CD8-positive, alpha-beta memory T cell (primary cell): ENCODE measurements at regions not wholly inside any gene's neighbourhood (a gene's known extent, or its start where the extent isn't known, plus 50 kb on each side); places are given as distances from the start of the nearest gene placed in this dataset.

Source experiments
- CTCF ChIA-PET: fragments of 350-600 bp; sonication (Branson Sonifier 250); formaldehyde crosslinking; loops from one replicate; lab custom pipeline; 2021; ENCODE audit warnings: antibody characterized with exemption; lab: Charles Lee
- POLR2A ChIA-PET: fragments of 350-600 bp; sonication (Branson Sonifier 250); formaldehyde crosslinking; loops from one replicate; lab custom pipeline; 2021; ENCODE audit warnings: antibody characterized with exemption; lab: Charles Lee
- DNase-seq, 5 donors: peaks; one replicate each; pipeline versions ENCODE4 v3.0.0 to v3.0.0-alpha.2; 2020 to 2022; ENCODE audit warnings: mixed read lengths in 1 of 5
- H3K27ac ChIP-seq: one replicate; pipeline ENCODE4 v1.7.0; 2013; ENCODE audit warnings: low read depth, mild to moderate bottlenecking, low read length, moderate library complexity
- H3K27me3 ChIP-seq: 2 replicates; pipeline ENCODE4 v1.7.0; 2013; ENCODE audit warnings: low read length, mild to moderate bottlenecking; ENCODE audit not compliant: insufficient read depth, poor library complexity, severe bottlenecking
- H3K36me3 ChIP-seq: 2 replicates; pipeline ENCODE4 v1.7.0; 2013; ENCODE audit warnings: mild to moderate bottlenecking, low read length, moderate library complexity; ENCODE audit not compliant: insufficient read depth
- H3K4me1 ChIP-seq: 2 replicates; pipeline ENCODE4 v1.7.0; 2013; ENCODE audit warnings: mild to moderate bottlenecking, low read length, moderate library complexity; ENCODE audit not compliant: insufficient read depth
- H3K4me3 ChIP-seq: 2 replicates; pipeline ENCODE4 v1.7.0; 2013; ENCODE audit warnings: mild to moderate bottlenecking, low read length
- H3K9me3 ChIP-seq: 2 replicates; pipeline ENCODE4 v1.7.0; 2013; ENCODE audit warnings: mild to moderate bottlenecking, low read length
- H3K27ac Mint-ChIP-seq, 8 donors: one replicate each; pipeline ENCODE4 v1.8.0; 2020 to 2021; ENCODE audit warnings: mixed read lengths in 8 of 8, mild to moderate bottlenecking in 6 of 8, inconsistent platforms in 3 of 8, moderate library complexity in 3 of 8
- H3K27me3 Mint-ChIP-seq, 2 donors: one replicate each; pipeline ENCODE4 v1.8.0; 2020 to 2021; ENCODE audit warnings: mixed read lengths in 2 of 2, mild to moderate bottlenecking in 1 of 2, moderate library complexity in 1 of 2
- H3K36me3 Mint-ChIP-seq, 3 donors: one replicate each; pipeline ENCODE4 v1.8.0; 2020 to 2021; ENCODE audit warnings: mixed read lengths in 3 of 3, inconsistent platforms in 1 of 3, mild to moderate bottlenecking in 1 of 3
- H3K4me1 Mint-ChIP-seq, 3 donors: one replicate each; pipeline ENCODE4 v1.8.0; 2020 to 2021; ENCODE audit warnings: mixed read lengths in 3 of 3, inconsistent platforms in 1 of 3, mild to moderate bottlenecking in 1 of 3
- H3K4me3 Mint-ChIP-seq, 7 donors: one replicate each; pipeline ENCODE4 v1.8.0; 2020 to 2021; ENCODE audit warnings: mixed read lengths in 7 of 7, mild to moderate bottlenecking in 6 of 7, moderate library complexity in 4 of 7, inconsistent platforms in 2 of 7
- H3K9me3 Mint-ChIP-seq, 5 donors: one replicate each; pipeline ENCODE4 v1.8.0; 2020 to 2022; ENCODE audit warnings: mixed read lengths in 5 of 5, mild to moderate bottlenecking in 3 of 5, moderate library complexity in 2 of 5, inconsistent platforms in 1 of 5

GRCh38 chr1:162976628-162977027, 92.5 kb upstream of the RGS4 start:
- POLR2A ChIA-PET = no interaction called here
- no peak overlapping the region for H3K4me3 Mint-ChIP-seq

GRCh38 chr1:162974810-162975209, 94.4 kb upstream of the RGS4 start:
- CTCF ChIA-PET = no interaction called here
- no peak overlapping the region for H3K4me3 Mint-ChIP-seq
- no peaks in the 10 kb centered on the region for H3K36me3 Mint-ChIP-seq

More at GRCh38 chr1:162976628-162977027, 92.5 kb upstream of the RGS4 start:
- no peak for DNase-seq
- no peak overlapping the region for H3K27ac ChIP-seq
- Mint-ChIP-seq H3K27me3 (peaks cover 0 to 3% of the 10 kb centered on the region in 2 donors), H3K9me3 (peaks cover 0 to 1% (median 0%) of the 10 kb centered on the region in 5 donors), H3K4me1 (no peaks in the 10 kb centered on the region), H3K27ac (no peak overlapping the region), H3K36me3 (no peaks in the 10 kb centered on the region)
- no peak overlapping the region for H3K4me3 ChIP-seq
- no peaks in the 10 kb centered on the region for H3K4me1 ChIP-seq
- H3K36me3 ChIP-seq = no peaks in the 10 kb centered on the region
- no peaks in the 10 kb centered on the region for H3K9me3 ChIP-seq
- H3K27me3 ChIP-seq = no peaks in the 10 kb centered on the region
- CTCF ChIA-PET = no interaction called here

GRCh38 chr1:162973381-162973795, 95.8 kb upstream of the RGS4 start:
- Histone ChIP-seq H3K4me1 (no peaks in the 10 kb centered on the region), H3K9me3 (no peaks in the 10 kb centered on the region), H3K27ac (no peak overlapping the region), H3K27me3 (no peaks in the 10 kb centered on the region), H3K4me3 (no peak overlapping the region), H3K36me3 (no peaks in the 10 kb centered on the region)
- no peaks in the 10 kb centered on the region for H3K4me1 Mint-ChIP-seq
- H3K4me3 Mint-ChIP-seq = no peak overlapping the region
- peaks cover 4 to 6% of the 10 kb centered on the region in 2 donors for H3K27me3 Mint-ChIP-seq
- H3K27ac Mint-ChIP-seq = no peak overlapping the region
- no peaks in the 10 kb centered on the region for H3K36me3 Mint-ChIP-seq
- no peaks in the 10 kb centered on the region for H3K9me3 Mint-ChIP-seq
- no peak for DNase-seq
- POLR2A ChIA-PET = no interaction called here
- CTCF ChIA-PET = no interaction called here

More at GRCh38 chr1:162974810-162975209, 94.4 kb upstream of the RGS4 start:
- peaks cover 4 to 6% of the 10 kb centered on the region in 2 donors for H3K27me3 Mint-ChIP-seq
- peaks cover 0 to 1% (median 0%) of the 10 kb centered on the region in 5 donors for H3K9me3 Mint-ChIP-seq
- Histone ChIP-seq H3K9me3 (no peaks in the 10 kb centered on the region), H3K36me3 (no peaks in the 10 kb centered on the region), H3K27me3 (no peaks in the 10 kb centered on the region), H3K4me3 (no peak overlapping the region), H3K4me1 (no peaks in the 10 kb centered on the region), H3K27ac (no peak overlapping the region)
- no peak for DNase-seq
- no peaks in the 10 kb centered on the region for H3K4me1 Mint-ChIP-seq
- POLR2A ChIA-PET = no interaction called here
- H3K27ac Mint-ChIP-seq = no peak overlapping the region

GRCh38 chr1:162972773-162973172, 96.4 kb upstream of the RGS4 start:
- POLR2A ChIA-PET = no interaction called here
- H3K36me3 Mint-ChIP-seq = no peaks in the 10 kb centered on the region
- DNase-seq = no peak
- no peaks in the 10 kb centered on the region for H3K9me3 ChIP-seq
- no peaks in the 10 kb centered on the region for H3K9me3 Mint-ChIP-seq
- no peak overlapping the region for H3K4me3 ChIP-seq
- CTCF ChIA-PET = no interaction called here
- no peaks in the 10 kb centered on the region for H3K4me1 ChIP-seq
- H3K27ac ChIP-seq = no peak overlapping the region
- H3K27ac Mint-ChIP-seq = no peak overlapping the region
- no peaks in the 10 kb centered on the region for H3K27me3 ChIP-seq
- H3K36me3 ChIP-seq = no peaks in the 10 kb centered on the region
- no peaks in the 10 kb centered on the region for H3K4me1 Mint-ChIP-seq
- H3K27me3 Mint-ChIP-seq = peaks cover 4 to 6% of the 10 kb centered on the region in 2 donors
- no peak overlapping the region for H3K4me3 Mint-ChIP-seq

- Histone ChIP-seq H3K27ac (no peak overlapping the region), H3K9me3 (no peaks in the 10 kb centered on the region), H3K36me3 (no peaks in the 10 kb centered on the region), H3K4me1 (no peaks in the 10 kb centered on the region), H3K4me3 (no peak overlapping the region), H3K27me3 (no peaks in the 10 kb centered on the region)
- no peak overlapping the region for H3K27ac Mint-ChIP-seq
- no peak overlapping the region for H3K4me3 Mint-ChIP-seq
- CTCF ChIA-PET = no interaction called here
- POLR2A ChIA-PET = no interaction called here
- DNase-seq = no peak
- H3K4me1 Mint-ChIP-seq = no peaks in the 10 kb centered on the region
- no peaks in the 10 kb centered on the region for H3K9me3 Mint-ChIP-seq
- H3K36me3 Mint-ChIP-seq = no peaks in the 10 kb centered on the region
- H3K27me3 Mint-ChIP-seq = peaks cover 4 to 6% of the 10 kb centered on the region in 2 donors
Measured at GRCh38 chr1:162970021-162970420, 99.1 kb upstream of the RGS4 start.

GRCh38 chr1:162966613-162967012, 102.5 kb upstream of the RGS4 start:
- POLR2A ChIA-PET = no interaction called here
- H3K27me3 ChIP-seq = no peaks in the 10 kb centered on the region
- no peak overlapping the region for H3K4me3 ChIP-seq
- no peak overlapping the region for H3K4me3 Mint-ChIP-seq
- no peak overlapping the region for H3K27ac Mint-ChIP-seq
- H3K4me1 ChIP-seq = no peaks in the 10 kb centered on the region
- no peaks in the 10 kb centered on the region for H3K4me1 Mint-ChIP-seq
- H3K9me3 ChIP-seq = no peaks in the 10 kb centered on the region
- H3K27ac ChIP-seq = no peak overlapping the region
- no peaks in the 10 kb centered on the region for H3K36me3 ChIP-seq
- peaks cover 1 to 16% of the 10 kb centered on the region in 2 donors for H3K27me3 Mint-ChIP-seq
- CTCF ChIA-PET = no interaction called here
- peaks cover 0 to 5% (median 3%) of the 10 kb centered on the region in 5 donors for H3K9me3 Mint-ChIP-seq
- H3K36me3 Mint-ChIP-seq = no peaks in the 10 kb centered on the region
- no peak for DNase-seq

GRCh38 chr1:162964901-162965300, 103.9 kb upstream of the CCDC190 start:
- no peaks in the 10 kb centered on the region for H3K36me3 ChIP-seq
- H3K36me3 Mint-ChIP-seq = no peaks in the 10 kb centered on the region
- CTCF ChIA-PET = no interaction called here
- no peaks in the 10 kb centered on the region for H3K27me3 ChIP-seq
- peaks cover 4 to 11% of the 10 kb centered on the region in 2 donors for H3K27me3 Mint-ChIP-seq
- peaks cover 0 to 5% (median 3%) of the 10 kb centered on the region in 5 donors for H3K9me3 Mint-ChIP-seq
- POLR2A ChIA-PET = no interaction called here
- H3K27ac Mint-ChIP-seq = no peak overlapping the region
- H3K27ac ChIP-seq = no peak overlapping the region
- H3K4me3 ChIP-seq = no peak overlapping the region
- no peaks in the 10 kb centered on the region for H3K4me1 ChIP-seq
- no peaks in the 10 kb centered on the region for H3K9me3 ChIP-seq
- H3K4me1 Mint-ChIP-seq = no peaks in the 10 kb centered on the region
- no peak overlapping the region for H3K4me3 Mint-ChIP-seq
- no peak for DNase-seq

GRCh38 chr1:162956922-162957321, 95.9 kb upstream of the CCDC190 start:
- Mint-ChIP-seq H3K36me3 (no peaks in the 10 kb centered on the region), H3K4me1 (peaks cover 0 to 3% (median 0%) of the 10 kb centered on the region in 3 donors), H3K4me3 (no peak overlapping the region), H3K27me3 (peaks cover 6 to 19% of the 10 kb centered on the region in 2 donors), H3K27ac (no peak overlapping the region), H3K9me3 (no peaks in the 10 kb centered on the region)
- Histone ChIP-seq H3K27me3 (no peaks in the 10 kb centered on the region), H3K9me3 (no peaks in the 10 kb centered on the region), H3K36me3 (no peaks in the 10 kb centered on the region), H3K4me3 (no peak overlapping the region), H3K4me1 (no peaks in the 10 kb centered on the region), H3K27ac (no peak overlapping the region)
- CTCF ChIA-PET = no interaction called here
- no peak for DNase-seq
- POLR2A ChIA-PET = no interaction called here

- Mint-ChIP-seq H3K27ac (no peak overlapping the region), H3K4me1 (peaks cover 0 to 4% (median 0%) of the 10 kb centered on the region in 3 donors), H3K4me3 (no peak overlapping the region), H3K36me3 (no peaks in the 10 kb centered on the region), H3K9me3 (no peaks in the 10 kb centered on the region), H3K27me3 (peaks cover 2 to 22% of the 10 kb centered on the region in 2 donors)
- no peaks in the 10 kb centered on the region for H3K36me3 ChIP-seq
- ChIA-PET CTCF (no interaction called here), POLR2A (no interaction called here)
- no peaks in the 10 kb centered on the region for H3K9me3 ChIP-seq
- DNase-seq = no peak
- H3K27ac ChIP-seq = no peak overlapping the region
- no peaks in the 10 kb centered on the region for H3K27me3 ChIP-seq
- no peak overlapping the region for H3K4me3 ChIP-seq
- H3K4me1 ChIP-seq = no peaks in the 10 kb centered on the region
Measured at GRCh38 chr1:162954824-162955223, 93.8 kb upstream of the CCDC190 start.
